ENCODE measurements at regions not wholly inside any gene's neighbourhood (a gene's known extent, or its start where the extent isn't known, plus 50 kb on each side); places are given as distances from the start of the nearest gene placed in this dataset.

DNA sequence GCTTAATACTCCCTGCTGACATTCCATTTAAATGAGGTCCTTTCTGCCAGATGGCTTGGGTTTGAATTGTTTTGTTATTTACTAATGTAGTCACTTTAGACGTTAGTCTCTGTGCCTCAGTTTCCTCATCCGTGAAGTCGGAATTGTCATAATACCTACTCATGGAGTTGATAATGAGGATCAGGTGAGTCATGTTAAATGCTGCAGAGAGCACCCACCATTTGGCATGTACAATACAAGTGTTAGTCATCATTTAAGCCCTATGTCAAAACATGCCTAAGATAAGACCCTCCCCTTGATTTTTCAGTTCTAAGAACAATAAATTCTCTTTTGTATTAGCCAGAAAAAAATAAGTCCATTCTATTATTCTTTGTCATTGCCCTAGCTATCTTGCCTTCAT, 534.8 kb upstream of the HTR2C start (continued):
- TF ChIP-seq EP300 (IDR thresholded peaks at IDR 0.05; ENCODE audit: low read length): 0 out of 2 replicates have a peak, but pooled peaks have one; percentile 11
- no peak for TF ChIP-seq ZKSCAN1 (IDR thresholded peaks at IDR 0.05; ENCODE audit: low read depth, low read length)
- no peak for TF ChIP-seq NFXL1 (CRISPR knock-in tag; IDR thresholded peaks at IDR 0.05)
- no peak for TF ChIP-seq ATF1 (CRISPR knock-in tag; IDR thresholded peaks at IDR 0.05)
- no peak for TF ChIP-seq ATF1 (tag; IDR thresholded peaks at IDR 0.05)
- TF ChIP-seq MECOM (CRISPR knock-in tag; IDR thresholded peaks at IDR 0.05): no peak
- no peak for TF ChIP-seq KAT8 (IDR thresholded peaks at IDR 0.05; ENCODE audit: low read depth)
- TF ChIP-seq ZNF764 (CRISPR knock-in tag; IDR thresholded peaks at IDR 0.05; ENCODE audit: low read depth): no peak
- no peak for TF ChIP-seq NRF1 (conservative IDR thresholded peaks at IDR 0.05 in 1 of 2, IDR thresholded peaks at IDR 0.05 in 1 of 2)
- TF ChIP-seq, protein P1, sequence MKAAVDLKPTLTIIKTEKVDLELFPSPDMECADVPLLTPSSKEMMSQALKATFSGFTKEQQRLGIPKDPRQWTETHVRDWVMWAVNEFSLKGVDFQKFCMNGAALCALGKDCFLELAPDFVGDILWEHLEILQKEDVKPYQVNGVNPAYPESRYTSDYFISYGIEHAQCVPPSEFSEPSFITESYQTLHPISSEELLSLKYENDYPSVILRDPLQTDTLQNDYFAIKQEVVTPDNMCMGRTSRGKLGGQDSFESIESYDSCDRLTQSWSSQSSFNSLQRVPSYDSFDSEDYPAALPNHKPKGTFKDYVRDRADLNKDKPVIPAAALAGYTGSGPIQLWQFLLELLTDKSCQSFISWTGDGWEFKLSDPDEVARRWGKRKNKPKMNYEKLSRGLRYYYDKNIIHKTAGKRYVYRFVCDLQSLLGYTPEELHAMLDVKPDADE (conservative IDR thresholded peaks at IDR 0.05; ENCODE audit: control insufficient read depth, low read depth, low read length): no peak
- TF ChIP-seq, protein P2, sequence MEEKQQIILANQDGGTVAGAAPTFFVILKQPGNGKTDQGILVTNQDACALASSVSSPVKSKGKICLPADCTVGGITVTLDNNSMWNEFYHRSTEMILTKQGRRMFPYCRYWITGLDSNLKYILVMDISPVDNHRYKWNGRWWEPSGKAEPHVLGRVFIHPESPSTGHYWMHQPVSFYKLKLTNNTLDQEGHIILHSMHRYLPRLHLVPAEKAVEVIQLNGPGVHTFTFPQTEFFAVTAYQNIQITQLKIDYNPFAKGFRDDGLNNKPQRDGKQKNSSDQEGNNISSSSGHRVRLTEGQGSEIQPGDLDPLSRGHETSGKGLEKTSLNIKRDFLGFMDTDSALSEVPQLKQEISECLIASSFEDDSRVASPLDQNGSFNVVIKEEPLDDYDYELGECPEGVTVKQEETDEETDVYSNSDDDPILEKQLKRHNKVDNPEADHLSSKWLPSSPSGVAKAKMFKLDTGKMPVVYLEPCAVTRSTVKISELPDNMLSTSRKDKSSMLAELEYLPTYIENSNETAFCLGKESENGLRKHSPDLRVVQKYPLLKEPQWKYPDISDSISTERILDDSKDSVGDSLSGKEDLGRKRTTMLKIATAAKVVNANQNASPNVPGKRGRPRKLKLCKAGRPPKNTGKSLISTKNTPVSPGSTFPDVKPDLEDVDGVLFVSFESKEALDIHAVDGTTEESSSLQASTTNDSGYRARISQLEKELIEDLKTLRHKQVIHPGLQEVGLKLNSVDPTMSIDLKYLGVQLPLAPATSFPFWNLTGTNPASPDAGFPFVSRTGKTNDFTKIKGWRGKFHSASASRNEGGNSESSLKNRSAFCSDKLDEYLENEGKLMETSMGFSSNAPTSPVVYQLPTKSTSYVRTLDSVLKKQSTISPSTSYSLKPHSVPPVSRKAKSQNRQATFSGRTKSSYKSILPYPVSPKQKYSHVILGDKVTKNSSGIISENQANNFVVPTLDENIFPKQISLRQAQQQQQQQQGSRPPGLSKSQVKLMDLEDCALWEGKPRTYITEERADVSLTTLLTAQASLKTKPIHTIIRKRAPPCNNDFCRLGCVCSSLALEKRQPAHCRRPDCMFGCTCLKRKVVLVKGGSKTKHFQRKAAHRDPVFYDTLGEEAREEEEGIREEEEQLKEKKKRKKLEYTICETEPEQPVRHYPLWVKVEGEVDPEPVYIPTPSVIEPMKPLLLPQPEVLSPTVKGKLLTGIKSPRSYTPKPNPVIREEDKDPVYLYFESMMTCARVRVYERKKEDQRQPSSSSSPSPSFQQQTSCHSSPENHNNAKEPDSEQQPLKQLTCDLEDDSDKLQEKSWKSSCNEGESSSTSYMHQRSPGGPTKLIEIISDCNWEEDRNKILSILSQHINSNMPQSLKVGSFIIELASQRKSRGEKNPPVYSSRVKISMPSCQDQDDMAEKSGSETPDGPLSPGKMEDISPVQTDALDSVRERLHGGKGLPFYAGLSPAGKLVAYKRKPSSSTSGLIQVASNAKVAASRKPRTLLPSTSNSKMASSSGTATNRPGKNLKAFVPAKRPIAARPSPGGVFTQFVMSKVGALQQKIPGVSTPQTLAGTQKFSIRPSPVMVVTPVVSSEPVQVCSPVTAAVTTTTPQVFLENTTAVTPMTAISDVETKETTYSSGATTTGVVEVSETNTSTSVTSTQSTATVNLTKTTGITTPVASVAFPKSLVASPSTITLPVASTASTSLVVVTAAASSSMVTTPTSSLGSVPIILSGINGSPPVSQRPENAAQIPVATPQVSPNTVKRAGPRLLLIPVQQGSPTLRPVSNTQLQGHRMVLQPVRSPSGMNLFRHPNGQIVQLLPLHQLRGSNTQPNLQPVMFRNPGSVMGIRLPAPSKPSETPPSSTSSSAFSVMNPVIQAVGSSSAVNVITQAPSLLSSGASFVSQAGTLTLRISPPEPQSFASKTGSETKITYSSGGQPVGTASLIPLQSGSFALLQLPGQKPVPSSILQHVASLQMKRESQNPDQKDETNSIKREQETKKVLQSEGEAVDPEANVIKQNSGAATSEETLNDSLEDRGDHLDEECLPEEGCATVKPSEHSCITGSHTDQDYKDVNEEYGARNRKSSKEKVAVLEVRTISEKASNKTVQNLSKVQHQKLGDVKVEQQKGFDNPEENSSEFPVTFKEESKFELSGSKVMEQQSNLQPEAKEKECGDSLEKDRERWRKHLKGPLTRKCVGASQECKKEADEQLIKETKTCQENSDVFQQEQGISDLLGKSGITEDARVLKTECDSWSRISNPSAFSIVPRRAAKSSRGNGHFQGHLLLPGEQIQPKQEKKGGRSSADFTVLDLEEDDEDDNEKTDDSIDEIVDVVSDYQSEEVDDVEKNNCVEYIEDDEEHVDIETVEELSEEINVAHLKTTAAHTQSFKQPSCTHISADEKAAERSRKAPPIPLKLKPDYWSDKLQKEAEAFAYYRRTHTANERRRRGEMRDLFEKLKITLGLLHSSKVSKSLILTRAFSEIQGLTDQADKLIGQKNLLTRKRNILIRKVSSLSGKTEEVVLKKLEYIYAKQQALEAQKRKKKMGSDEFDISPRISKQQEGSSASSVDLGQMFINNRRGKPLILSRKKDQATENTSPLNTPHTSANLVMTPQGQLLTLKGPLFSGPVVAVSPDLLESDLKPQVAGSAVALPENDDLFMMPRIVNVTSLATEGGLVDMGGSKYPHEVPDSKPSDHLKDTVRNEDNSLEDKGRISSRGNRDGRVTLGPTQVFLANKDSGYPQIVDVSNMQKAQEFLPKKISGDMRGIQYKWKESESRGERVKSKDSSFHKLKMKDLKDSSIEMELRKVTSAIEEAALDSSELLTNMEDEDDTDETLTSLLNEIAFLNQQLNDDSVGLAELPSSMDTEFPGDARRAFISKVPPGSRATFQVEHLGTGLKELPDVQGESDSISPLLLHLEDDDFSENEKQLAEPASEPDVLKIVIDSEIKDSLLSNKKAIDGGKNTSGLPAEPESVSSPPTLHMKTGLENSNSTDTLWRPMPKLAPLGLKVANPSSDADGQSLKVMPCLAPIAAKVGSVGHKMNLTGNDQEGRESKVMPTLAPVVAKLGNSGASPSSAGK (IDR thresholded peaks at IDR 0.05): no peak
- TF ChIP-seq CCNT2 (IDR thresholded peaks at IDR 0.05; ENCODE audit: borderline replicate concordance, extremely low read depth, insufficient read length, low read depth, low read length): no peak
- no peak for TF ChIP-seq ZNF77 (CRISPR knock-in tag; IDR thresholded peaks at IDR 0.05)
- TF ChIP-seq, protein P3, sequence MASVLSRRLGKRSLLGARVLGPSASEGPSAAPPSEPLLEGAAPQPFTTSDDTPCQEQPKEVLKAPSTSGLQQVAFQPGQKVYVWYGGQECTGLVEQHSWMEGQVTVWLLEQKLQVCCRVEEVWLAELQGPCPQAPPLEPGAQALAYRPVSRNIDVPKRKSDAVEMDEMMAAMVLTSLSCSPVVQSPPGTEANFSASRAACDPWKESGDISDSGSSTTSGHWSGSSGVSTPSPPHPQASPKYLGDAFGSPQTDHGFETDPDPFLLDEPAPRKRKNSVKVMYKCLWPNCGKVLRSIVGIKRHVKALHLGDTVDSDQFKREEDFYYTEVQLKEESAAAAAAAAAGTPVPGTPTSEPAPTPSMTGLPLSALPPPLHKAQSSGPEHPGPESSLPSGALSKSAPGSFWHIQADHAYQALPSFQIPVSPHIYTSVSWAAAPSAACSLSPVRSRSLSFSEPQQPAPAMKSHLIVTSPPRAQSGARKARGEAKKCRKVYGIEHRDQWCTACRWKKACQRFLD (CRISPR knock-in tag; IDR thresholded peaks at IDR 0.05): no peak
- no peak for TF ChIP-seq ZBTB8A (IDR thresholded peaks at IDR 0.05; ENCODE audit: partially characterized antibody)

Data from K562 (cell line).